HL-60/S4 treated with retinoic acid at 250 ng/mL for 4 days and 3 days (cell line): ENCODE measurements at regions not wholly inside any gene's neighbourhood (a gene's known extent, or its start where the extent isn't known, plus 50 kb on each side); places are given as distances from the start of the nearest gene placed in this dataset.

Source experiments
- in situ Hi-C: fragments of 300-500 bp; cut with MboI; formaldehyde crosslinking; loops from 2 replicates; pipeline ENCODE4 v1.7.0; 2022; ENCODE audit warnings: low sequenced_read_pairs

GRCh38 chr11:69902337-69902736, 83.1 kb upstream of the FGF3 start:
- in situ Hi-C loops: loop anchor here (25.0 kb wide), 1 partner anchor 560 kb away; no protein-coding TSS in a partner anchor

- in situ Hi-C loops: loop anchor here (25.0 kb wide), 1 partner anchor 559 kb away; no protein-coding TSS in a partner anchor
Measured at GRCh38 chr11:69903211-69903610, 84.0 kb upstream of the FGF3 start.

DNA sequence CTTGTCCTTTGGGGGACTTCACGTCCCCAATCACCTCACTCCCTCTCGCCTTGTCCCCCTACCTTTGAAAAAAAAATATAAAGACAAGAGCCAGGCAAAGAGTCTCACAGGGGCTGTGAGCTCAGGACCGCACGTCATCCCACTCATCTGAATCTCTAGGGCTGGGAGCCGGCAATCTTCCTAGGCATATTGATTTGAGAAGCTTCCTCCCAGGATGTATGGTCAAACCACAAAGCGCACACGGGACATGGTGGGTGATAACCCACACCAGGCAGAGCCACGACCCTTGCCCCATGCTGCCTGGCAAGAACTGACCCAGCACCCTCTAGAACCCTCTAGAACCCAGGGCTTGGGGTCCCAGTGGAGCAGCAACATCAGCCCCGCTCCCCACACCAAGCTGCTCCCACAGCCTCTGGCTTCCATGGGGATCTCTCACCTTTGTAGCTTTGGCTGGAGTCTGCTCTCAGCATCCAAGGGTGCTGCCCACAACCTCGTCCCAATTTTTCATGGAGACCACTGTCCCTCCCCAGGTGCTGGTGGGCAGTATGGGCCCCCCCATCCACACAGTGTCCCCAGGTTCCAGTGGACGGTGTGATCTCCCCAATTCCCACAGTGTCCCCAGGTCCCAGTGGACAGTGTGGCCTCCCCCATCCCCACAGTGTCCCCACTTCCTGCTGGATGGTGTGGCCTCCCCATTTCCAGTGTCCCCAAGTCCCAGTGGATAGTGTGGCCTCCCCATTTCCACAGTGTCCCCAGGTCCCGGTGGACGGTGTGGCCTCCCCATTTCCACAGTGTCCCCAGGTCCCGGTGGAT, 85.2 kb upstream of the FGF3 start:
- in situ Hi-C loops: loop anchor here (25.0 kb wide), 1 partner anchor 558 kb away; no protein-coding TSS in a partner anchor

DNA sequence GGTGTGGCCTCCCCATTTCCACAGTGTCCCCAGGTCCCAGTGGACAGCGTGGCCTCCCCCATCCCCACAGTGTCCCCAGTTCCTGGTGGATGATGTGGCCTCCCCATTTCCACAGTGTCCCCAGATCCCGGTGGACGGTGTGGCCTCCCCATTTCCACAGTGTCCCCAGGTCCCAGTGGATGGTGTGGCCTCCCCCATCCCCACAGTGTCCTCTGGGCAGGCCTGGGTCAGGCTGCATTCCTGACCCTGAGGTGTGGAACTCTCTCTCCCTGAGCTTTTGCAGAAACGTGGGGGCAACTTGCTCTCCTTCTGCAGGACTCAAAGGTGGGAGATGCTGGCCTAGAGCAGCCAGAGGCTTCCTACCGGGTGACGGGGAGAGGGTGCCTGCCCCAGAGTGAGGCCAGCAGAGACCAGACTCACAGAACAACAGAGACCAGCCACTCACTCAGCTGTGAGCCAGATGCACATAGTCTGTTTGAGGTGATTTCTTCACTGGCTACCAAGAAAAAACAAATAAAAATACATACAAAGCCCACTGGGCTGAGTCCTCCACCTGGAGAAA, 85.8 kb upstream of the FGF3 start:
- in situ Hi-C loops: loop anchor here (25.0 kb wide), 1 partner anchor 557 kb away; no protein-coding TSS in a partner anchor

DNA sequence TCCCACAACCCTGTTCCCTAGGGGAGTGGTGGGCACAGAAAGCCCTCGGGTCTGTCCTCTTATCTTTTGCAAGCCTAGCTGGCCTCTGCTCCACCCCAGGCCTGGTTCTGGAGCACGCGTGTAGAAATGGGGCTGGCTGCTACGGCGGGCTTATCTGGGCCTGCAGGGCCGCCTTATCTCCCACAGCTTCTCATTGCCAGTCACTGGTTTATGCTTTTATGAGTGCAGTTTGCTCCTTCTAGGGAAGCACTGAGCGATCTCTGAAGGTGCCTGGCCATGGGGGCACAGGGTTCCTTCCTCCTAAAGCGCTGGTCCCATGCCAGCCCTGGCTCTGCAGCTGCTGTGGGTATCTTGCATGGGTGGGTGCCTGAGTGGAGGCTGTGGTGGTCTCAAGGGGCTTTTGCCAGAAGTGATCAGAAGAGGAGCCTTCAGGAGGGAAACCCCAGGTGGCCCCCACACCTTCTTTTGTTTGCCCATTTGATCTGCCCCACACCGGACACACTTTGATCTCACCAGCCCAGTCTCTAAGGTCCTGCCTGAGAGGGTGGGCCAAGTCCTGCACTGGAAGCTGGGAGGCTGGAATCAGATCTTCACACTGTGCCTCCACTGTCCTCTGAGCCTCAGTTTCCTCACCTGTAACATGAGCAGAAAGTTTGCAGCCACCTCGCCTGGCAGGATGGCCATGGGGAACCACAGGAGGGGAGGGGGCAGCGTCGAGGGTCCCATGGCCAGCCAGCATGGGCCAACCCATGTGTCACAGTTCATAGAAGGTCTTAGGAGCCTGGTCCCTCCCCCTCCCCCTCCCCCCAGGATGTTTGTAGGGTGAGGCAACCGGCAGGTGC, 86.6 kb upstream of the FGF3 start:
- in situ Hi-C loops: loop anchor here (25.0 kb wide), 1 partner anchor 556 kb away; no protein-coding TSS in a partner anchor

DNA sequence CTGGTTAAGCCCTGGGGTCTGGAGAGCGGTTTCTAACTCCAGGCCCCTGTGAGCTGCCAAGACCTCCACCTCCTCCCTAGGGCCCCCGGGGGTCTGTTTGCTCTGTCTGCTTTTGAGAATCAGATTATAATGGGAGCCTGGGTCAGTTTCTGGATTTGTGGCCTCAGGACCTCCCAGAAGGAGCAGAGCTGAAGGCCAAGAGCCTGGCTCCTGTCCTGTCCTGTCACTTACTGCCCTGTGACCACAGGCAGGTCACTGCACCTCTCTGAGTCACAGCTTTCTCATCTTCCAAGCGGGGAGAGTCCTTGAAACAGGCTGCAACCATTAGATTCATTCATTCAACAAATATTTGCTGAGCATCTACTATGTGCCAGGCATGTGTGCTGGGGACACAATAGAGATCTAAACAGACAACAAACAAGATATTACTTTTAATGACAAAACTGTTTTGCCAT, 87.3 kb upstream of the FGF3 start:
- in situ Hi-C loops: loop anchor here (25.0 kb wide), 1 partner anchor 556 kb away; no protein-coding TSS in a partner anchor

- in situ Hi-C loops: loop anchor here (25.0 kb wide), 1 partner anchor 555 kb away; no protein-coding TSS in a partner anchor
Measured at GRCh38 chr11:69907611-69908010, 88.4 kb upstream of the FGF3 start.

- in situ Hi-C loops: loop anchor here (25.0 kb wide), 1 partner anchor 554 kb away; no protein-coding TSS in a partner anchor
Measured at GRCh38 chr11:69908511-69909220, 89.5 kb upstream of the FGF3 start.

GRCh38 chr11:69909561-69910518, 90.6 kb upstream of the FGF3 start:
- in situ Hi-C loops: loop anchor here (25.0 kb wide), 1 partner anchor 552 kb away; no protein-coding TSS in a partner anchor

DNA sequence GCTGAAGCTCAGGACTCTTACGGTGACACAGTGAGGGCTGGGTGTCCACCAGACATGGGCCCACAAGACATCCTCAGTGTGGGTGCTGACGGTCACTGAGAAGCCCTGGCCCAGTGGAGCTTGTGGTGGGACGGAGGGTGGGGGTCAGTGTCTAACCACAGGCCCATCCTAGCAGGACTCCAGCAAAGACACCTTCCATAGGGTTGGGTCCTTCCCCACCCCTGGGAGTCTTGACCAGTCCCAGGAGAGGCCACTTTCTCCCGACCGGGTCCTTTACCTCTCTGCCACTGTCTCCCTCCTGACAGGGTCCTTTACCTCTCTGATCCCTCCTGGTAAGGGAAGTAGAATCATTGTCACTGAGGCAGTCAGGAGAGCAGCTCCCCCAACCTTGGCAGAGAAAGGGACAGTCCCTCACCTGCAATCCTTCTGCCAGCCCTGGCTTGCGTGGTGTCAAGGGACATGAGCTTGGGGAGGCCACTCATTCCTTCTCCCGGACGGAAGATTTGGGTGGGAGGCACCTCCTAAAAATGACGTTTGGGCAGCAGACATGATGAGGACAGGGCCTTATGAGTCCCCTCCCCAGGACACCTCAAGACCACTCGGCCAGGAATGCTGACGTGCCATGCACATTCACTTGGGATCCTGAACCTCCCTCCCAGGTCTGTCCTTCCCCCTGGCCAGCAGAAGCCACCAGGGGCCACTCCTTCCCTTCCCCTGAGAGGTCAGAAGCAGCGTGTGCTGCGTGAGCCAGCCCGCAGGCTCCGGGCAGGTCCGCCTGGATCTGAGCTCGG, 91.5 kb upstream of the FGF3 start:
- in situ Hi-C loops: loop anchor here (25.0 kb wide), 1 partner anchor 552 kb away; no protein-coding TSS in a partner anchor

- in situ Hi-C loops: loop anchor here (25.0 kb wide), 1 partner anchor 551 kb away; no protein-coding TSS in a partner anchor
Measured at GRCh38 chr11:69911310-69912160, 92.3 kb upstream of the FGF3 start.

DNA sequence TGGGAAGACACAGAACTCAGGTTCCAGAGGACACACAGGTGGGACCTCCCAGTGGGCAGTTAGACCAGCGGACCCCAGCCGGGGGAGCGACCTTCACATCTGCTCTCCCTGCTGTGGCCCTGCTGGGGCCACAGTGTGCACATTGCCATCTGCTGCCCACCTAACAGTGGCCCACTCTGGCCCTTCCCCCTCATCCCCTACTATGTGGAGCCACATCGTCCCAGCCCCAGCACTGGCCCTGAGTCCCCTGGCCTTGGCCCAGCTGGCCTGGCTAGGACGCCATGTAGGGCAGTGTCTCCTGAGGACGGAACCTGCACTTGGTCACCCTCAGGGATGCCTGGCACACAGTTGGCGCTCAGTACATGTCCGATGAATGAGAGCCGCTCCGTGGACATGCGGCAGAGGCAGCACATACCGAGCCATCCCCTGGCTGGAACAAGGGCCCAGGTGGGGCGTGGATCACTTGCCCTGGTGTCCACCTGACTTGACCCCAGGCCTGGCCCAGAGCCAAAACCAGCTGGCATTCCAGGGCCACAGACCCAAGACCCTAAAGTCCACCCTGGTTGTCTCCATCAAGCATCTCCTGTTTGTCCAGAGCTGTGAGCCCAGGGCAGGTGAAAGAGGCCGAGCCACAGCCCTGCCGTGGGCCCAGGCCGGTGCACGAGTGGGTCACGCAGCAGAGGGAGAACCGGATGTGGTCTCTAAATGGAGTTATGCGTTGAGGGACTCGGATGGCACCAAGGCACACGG, 93.1 kb upstream of the FGF3 start:
- in situ Hi-C loops: loop anchor here (25.0 kb wide), 1 partner anchor 550 kb away; no protein-coding TSS in a partner anchor

- in situ Hi-C loops: loop anchor here (25.0 kb wide), 1 partner anchor 549 kb away; no protein-coding TSS in a partner anchor
Measured at GRCh38 chr11:69912911-69913451, 93.8 kb upstream of the FGF3 start.

GRCh38 chr11:69913591-69914285, 94.5 kb upstream of the FGF3 start:
- in situ Hi-C loops: loop anchor here (25.0 kb wide), 1 partner anchor 549 kb away; no protein-coding TSS in a partner anchor
